HCT116 (cell line): ENCODE measurements at regions not wholly inside any gene's neighbourhood (a gene's known extent, or its start where the extent isn't known, plus 50 kb on each side); places are given as distances from the start of the nearest gene placed in this dataset.
"Not testable (repeated sequence)": the region's sequence is repeated elsewhere in the genome, so short reads cannot be mapped to it uniquely, and the experiment has no call there.

Experiments used
- ATAC-seq: fragments of 200-7000 bp; cut with Tn5 transposase; 2 replicates; pipeline ENCODE4 v1.9.1; 2020; ENCODE audit warnings: mild to moderate bottlenecking, moderate library complexity
- BruUV-seq: library from RNA; stranded (reverse); fragments of 400-500 nt; replicated peaks from 2 replicates; lab custom pipeline; 2021; lab: Mats Ljungman, UMichigan
- CTCF ChIA-PET: fragments of 300-600 bp; sonication (Branson Sonifier 250); formaldehyde crosslinking; loops from one replicate; lab custom pipeline; 2021; ENCODE audit warnings: antibody characterized with exemption; lab: Charles Lee
- POLR2A ChIA-PET: fragments of 300-600, 350-600 bp; sonication (Branson Sonifier 250); formaldehyde crosslinking; loops from one replicate; lab custom pipeline; 2021; ENCODE audit warnings: antibody characterized with exemption; lab: Charles Lee
- RAD21 ChIA-PET, 2 experiments: fragments of 300-600 bp; sonication (Branson Sonifier 250); formaldehyde crosslinking; loops; one replicate each; lab custom pipeline; 2023; ENCODE audit warnings: low total read pairs in 2 of 2; ENCODE audit not compliant: uncharacterized antibody in 2 of 2, unreplicated experiment in 2 of 2, low non-redundant PET in 1 of 2; lab: Charles Lee
- DNase-seq: peaks from one replicate; pipeline ENCODE4 v3.0.0-alpha.2; 2010; ENCODE audit warnings: low read depth, low spot score
- H2AFZ ChIP-seq: fragments of 200-600 bp; shearing (Covaris generic), sonication (generic); 2 replicates; pipeline ENCODE4 v1.6.1; 2017; ENCODE audit warnings: low read depth, mixed run types, mixed read lengths, antibody characterized with exemption, low read length; ENCODE audit not compliant: poor library complexity, severe bottlenecking
- H3K27ac ChIP-seq: 2 replicates; pipeline ENCODE4 v1.5.1; 2012; ENCODE audit warnings: low read depth, low read length
- H3K27me3 ChIP-seq: fragments of 200-600 bp; sonication (generic); 2 replicates; pipeline ENCODE4 v1.6.1; 2016; ENCODE audit warnings: mixed run types, low read length, mixed read lengths; ENCODE audit not compliant: insufficient read depth
- H3K36me3 ChIP-seq, 2 experiments: fragments of 200-500 bp in 1 of 2; fragments of 200-600 bp in 1 of 2; sonication (Bioruptor generic) in 1 of 2; sonication (generic) in 1 of 2; 2 replicates each; pipeline versions ENCODE4 v1.5.1 to v1.6.1; 2014 to 2016; ENCODE audit warnings: low read length in 2 of 2, inconsistent platforms in 1 of 2, mixed read lengths in 1 of 2, mixed run types in 1 of 2; ENCODE audit not compliant: insufficient read depth in 2 of 2, control insufficient read depth in 1 of 2
- H3K4me1 ChIP-seq, 2 experiments: fragments of 200-600 bp in 1 of 2; sonication (generic) in 1 of 2; 2 replicates each; pipeline versions ENCODE4 v1.5.1 to v1.6.1; 2012 to 2017; ENCODE audit warnings: low read length in 2 of 2, inconsistent platforms in 1 of 2, mild to moderate bottlenecking in 1 of 2, mixed read lengths in 1 of 2, mixed run types in 1 of 2, moderate library complexity in 1 of 2; ENCODE audit not compliant: insufficient read depth in 2 of 2, control insufficient read depth in 1 of 2
- H3K4me2 ChIP-seq: fragments of 200-600 bp; sonication (generic); 2 replicates; pipeline ENCODE4 v1.6.1; 2017; ENCODE audit warnings: mixed run types, low read length, mixed read lengths
- H3K4me3 ChIP-seq, 2 experiments: fragments of 200-600 bp in 1 of 2; sonication (generic) in 1 of 2; replicated peaks in 1 of 2; 2 replicates each; pipeline ENCODE4 v1.5.1; 2011 to 2016; ENCODE audit warnings: low read length in 2 of 2, control low read depth in 1 of 2, low read depth in 1 of 2, mild to moderate bottlenecking in 1 of 2, mixed read lengths in 1 of 2, mixed run types in 1 of 2
- H3K79me2 ChIP-seq: fragments of 200-600 bp; sonication (generic); 2 replicates; pipeline ENCODE4 v1.6.1; 2017; ENCODE audit warnings: mild to moderate bottlenecking, mixed run types, low read length, moderate library complexity, mixed read lengths; ENCODE audit not compliant: insufficient read depth
- H3K9ac ChIP-seq: fragments of 200-600 bp; sonication (generic); 2 replicates; pipeline ENCODE4 v1.6.1; 2016; ENCODE audit warnings: low read length, mixed read lengths
- H3K9me2 ChIP-seq: fragments of 200-600 bp; sonication (generic), shearing (Covaris generic); 2 replicates; pipeline ENCODE4 v1.6.1; 2017; ENCODE audit warnings: mixed run types, mild to moderate bottlenecking, moderate library complexity; ENCODE audit not compliant: insufficient read depth
- H3K9me3 ChIP-seq, 2 experiments: fragments of 200-500 bp in 1 of 2; fragments of 200-600 bp in 1 of 2; sonication (Bioruptor generic) in 1 of 2; sonication (generic) in 1 of 2; 2 replicates each; pipeline ENCODE4 v1.6.1; 2014 to 2017; ENCODE audit warnings: low read length in 2 of 2, mixed read lengths in 2 of 2, inconsistent platforms in 1 of 2, low read depth in 1 of 2, mild to moderate bottlenecking in 1 of 2, mixed run types in 1 of 2, moderate library complexity in 1 of 2; ENCODE audit not compliant: control insufficient read depth in 1 of 2, insufficient read depth in 1 of 2
- H4K20me1 ChIP-seq: fragments of 200-600 bp; sonication (generic), shearing (Covaris generic); 2 replicates; pipeline ENCODE4 v1.6.1; 2017; ENCODE audit warnings: mixed run types, mild to moderate bottlenecking, moderate library complexity; ENCODE audit not compliant: insufficient read depth
- CTCF ChIP-seq, 3 experiments: fragments of 200-600 bp in 1 of 3; sonication (generic) in 1 of 3; IDR thresholded peaks in 2 of 3; conservative IDR thresholded peaks in 1 of 3; 2 replicates each; pipeline ENCODE4 v1.5.1; 2012 to 2017; ENCODE audit warnings: low read depth in 2 of 3, low read length in 2 of 3, antibody characterized with exemption in 1 of 3, borderline replicate concordance in 1 of 3, control low read depth in 1 of 3, mild to moderate bottlenecking in 1 of 3, mixed read lengths in 1 of 3, mixed run types in 1 of 3, moderate library complexity in 1 of 3; ENCODE audit not compliant: insufficient read depth in 1 of 3
- intact Hi-C: fragments of 100-400 bp; cut with micrococcal nuclease; formaldehyde crosslinking; loops from 2 replicates; pipeline ENCODE4 v1.10.0; 2022

GRCh38 chr12:10453-10852, 56.1 kb upstream of the IQSEC3 start:
- ATAC-seq, CTCF ChIA-PET, intact Hi-C loops, H3K27me3 ChIP-seq, H3K36me3 ChIP-seq, H3K4me3 ChIP-seq, RAD21 ChIA-PET, H3K9me3 ChIP-seq, H3K27ac ChIP-seq, POLR2A ChIA-PET, H3K4me1 ChIP-seq, H2AFZ ChIP-seq, DNase-seq, H3K9ac ChIP-seq, H3K9me2 ChIP-seq, BruUV-seq, H3K4me2 ChIP-seq, H4K20me1 ChIP-seq, H3K79me2 ChIP-seq: not testable (repeated sequence)

GRCh38 chr12:10879-11812, 55.4 kb upstream of the IQSEC3 start:
- CTCF ChIA-PET, H3K36me3 ChIP-seq, ATAC-seq, H2AFZ ChIP-seq, H3K9me3 ChIP-seq, H3K27me3 ChIP-seq, H3K9ac ChIP-seq, H3K4me3 ChIP-seq, DNase-seq, RAD21 ChIA-PET, H3K9me2 ChIP-seq, H3K4me1 ChIP-seq, H3K4me2 ChIP-seq, H4K20me1 ChIP-seq, H3K27ac ChIP-seq, H3K79me2 ChIP-seq, intact Hi-C loops, POLR2A ChIA-PET, BruUV-seq: not testable (repeated sequence)
- peak in 2 of 3 experiments; percentile 22 to 30; a peak in 2 of 6 replicates for TF ChIP-seq CTCF (IDR thresholded peaks at IDR 0.05 in 2 of 3, conservative IDR thresholded peaks at IDR 0.05 in 1 of 3; ENCODE audit: borderline replicate concordance in 1 of 3, insufficient read depth in 1 of 3, low read depth in 2 of 3, low read length in 2 of 3)

- H3K27ac ChIP-seq, H3K9me3 ChIP-seq, POLR2A ChIA-PET, RAD21 ChIA-PET, H3K9ac ChIP-seq, DNase-seq, BruUV-seq, CTCF ChIA-PET, H3K27me3 ChIP-seq, H4K20me1 ChIP-seq, H3K36me3 ChIP-seq, H3K9me2 ChIP-seq, H3K4me3 ChIP-seq, H2AFZ ChIP-seq, H3K4me1 ChIP-seq, H3K79me2 ChIP-seq, ATAC-seq, intact Hi-C loops, H3K4me2 ChIP-seq: not testable (repeated sequence)
These were observed 54.3 kb upstream of the IQSEC3 start for GRCh38 chr12:12306-12705.
